HepG2 (cell line): ENCODE measurements at regions not wholly inside any gene's neighbourhood (a gene's known extent, or its start where the extent isn't known, plus 50 kb on each side); places are given as distances from the start of the nearest gene placed in this dataset.

Experiments used
- CEBPG ChIP-seq: IDR thresholded peaks from 2 replicates; pipeline ENCODE4 v1.6.1; 2016
- EP300 ChIP-seq, 3 experiments: sonication (generic) in 1 of 3; formaldehyde crosslinking in 1 of 3; IDR thresholded peaks; 2 replicates each; pipeline versions ENCODE4 v1.5.1 to v1.6.1; 2011 to 2020; ENCODE audit warnings: low read depth in 2 of 3, low read length in 2 of 3, borderline replicate concordance in 1 of 3, improper control_type of control experiment in 1 of 3, mild to moderate bottlenecking in 1 of 3, missing genetic modification reagents in 1 of 3, moderate library complexity in 1 of 3
- FOXA1 ChIP-seq, 2 experiments: fragments of 450-650 bp in 1 of 2; sonication (generic) in 1 of 2; formaldehyde crosslinking in 1 of 2; IDR thresholded peaks; 2 replicates each; pipeline versions ENCODE4 v1.4.0 to v1.6.1; 2016 to 2020; ENCODE audit warnings: missing genetic modification reagents in 1 of 2
- GZF1 ChIP-seq: sonication (generic); formaldehyde crosslinking; IDR thresholded peaks from 2 replicates; pipeline ENCODE4 v1.5.1; 2020; ENCODE audit warnings: mild to moderate bottlenecking, missing genetic modification reagents
- HDAC2 ChIP-seq: sonication (generic); formaldehyde crosslinking; IDR thresholded peaks from 2 replicates; pipeline ENCODE4 v1.4.0; 2020; ENCODE audit warnings: missing genetic modification reagents
- HMG20A ChIP-seq: IDR thresholded peaks from 2 replicates; pipeline ENCODE4 v1.6.1; 2016; ENCODE audit warnings: borderline replicate concordance
- HNF1B ChIP-seq: sonication (generic); formaldehyde crosslinking; IDR thresholded peaks from 2 replicates; pipeline ENCODE4 v1.5.1; 2020; ENCODE audit warnings: mild to moderate bottlenecking, moderate library complexity, missing genetic modification reagents
- HNF4A ChIP-seq: sonication (generic); formaldehyde crosslinking; IDR thresholded peaks from 2 replicates; pipeline ENCODE4 v1.4.0; 2020; ENCODE audit warnings: missing genetic modification reagents
- KAT2B ChIP-seq: fragments of 150-350 bp; IDR thresholded peaks from 2 replicates; pipeline ENCODE4 v1.6.1; 2014; ENCODE audit warnings: low read depth, low read length, borderline replicate concordance
- KLF6 ChIP-seq: IDR thresholded peaks from 2 replicates; pipeline ENCODE4 v1.8.0; 2016; ENCODE audit warnings: missing biosample characterization, missing genetic modification reagents
- MXD1 ChIP-seq: sonication (generic); formaldehyde crosslinking; IDR thresholded peaks from 2 replicates; pipeline ENCODE4 v1.4.0; 2020; ENCODE audit warnings: mild to moderate bottlenecking, missing genetic modification reagents
- PCBP2 ChIP-seq: fragments of 200-400 bp; formaldehyde crosslinking; optimal IDR thresholded peaks from 2 replicates; pipeline ENCODE3; 2018; ENCODE audit warnings: low read length, low read depth; ENCODE audit not compliant: poor library complexity, severe bottlenecking
- RFX1 ChIP-seq: fragments of 450-650 bp; IDR thresholded peaks from 2 replicates; pipeline ENCODE4 v1.6.1; 2017
- RXRB ChIP-seq: IDR thresholded peaks from 2 replicates; pipeline ENCODE4 v1.6.1; 2016; ENCODE audit warnings: borderline replicate concordance, missing genetic modification reagents, missing compliant biosample characterization
- SOX13 ChIP-seq, 3 experiments: fragments of 450-650 bp in 1 of 3; sonication (generic) in 1 of 3; formaldehyde crosslinking in 1 of 3; IDR thresholded peaks in 2 of 3; conservative IDR thresholded peaks in 1 of 3; 2 replicates each; pipeline versions ENCODE4 v1.5.0 to v1.6.1; 2016 to 2020; ENCODE audit warnings: antibody characterized with exemption in 1 of 3, mild to moderate bottlenecking in 1 of 3, missing compliant biosample characterization in 1 of 3, missing genetic modification reagents in 1 of 3, moderate library complexity in 1 of 3
- SOX5 ChIP-seq: IDR thresholded peaks from 2 replicates; pipeline ENCODE4 v1.6.1; 2016; ENCODE audit warnings: borderline replicate concordance
- ZBTB21 ChIP-seq: sonication (generic); formaldehyde crosslinking; IDR thresholded peaks from 2 replicates; pipeline ENCODE4 v1.4.0; 2020; ENCODE audit warnings: missing genetic modification reagents
- ZBTB7B ChIP-seq: sonication (generic); formaldehyde crosslinking; IDR thresholded peaks from 2 replicates; pipeline ENCODE4 v1.4.0; 2020; ENCODE audit warnings: missing genetic modification reagents
- ZHX2 ChIP-seq, 2 experiments: sonication (generic) in 1 of 2; formaldehyde crosslinking in 1 of 2; IDR thresholded peaks; 2 replicates each; pipeline versions ENCODE4 v1.6.1 to v1.9.0; 2014 to 2022; ENCODE audit warnings: antibody characterized with exemption in 1 of 2, borderline replicate concordance in 1 of 2, inconsistent platforms in 1 of 2, low read depth in 1 of 2, missing genetic modification reagents in 1 of 2
- ZMYM3 ChIP-seq: sonication (generic); formaldehyde crosslinking; IDR thresholded peaks from 2 replicates; pipeline ENCODE4 v1.5.1; 2020; ENCODE audit warnings: mild to moderate bottlenecking, missing genetic modification reagents
- ZNF44 ChIP-seq: sonication (generic); formaldehyde crosslinking; IDR thresholded peaks from 2 replicates; pipeline ENCODE4 v1.5.1; 2020; ENCODE audit warnings: mild to moderate bottlenecking, missing genetic modification reagents
- ZNF441 ChIP-seq: sonication (generic); formaldehyde crosslinking; IDR thresholded peaks from 2 replicates; pipeline ENCODE4 v1.7.0; 2021; ENCODE audit warnings: missing genetic modification reagents, borderline replicate concordance
- ZNF746 ChIP-seq: sonication (generic); formaldehyde crosslinking; IDR thresholded peaks from 2 replicates; pipeline ENCODE4 v1.8.0; 2022; ENCODE audit warnings: mild to moderate bottlenecking, missing genetic modification reagents

GRCh38 chr18:42338683-42339082 lies 383.6 kb downstream of the PIK3C3 start (continued):
- TF ChIP-seq KLF6 (CRISPR knock-in tag) = no peak
- TF ChIP-seq FOXA1 (IDR thresholded peaks at IDR 0.05) = no peak
- peak; percentile 56; the same call in 1 of the 2 replicates for TF ChIP-seq FOXA1 (CRISPR knock-in tag; IDR thresholded peaks at IDR 0.05)
- TF ChIP-seq HDAC2 = 0 out of 2 replicates have a peak, but pooled peaks have one; percentile 22
- TF ChIP-seq PCBP2 = no peak
- TF ChIP-seq ZBTB21 (CRISPR knock-in tag) = no peak
- TF ChIP-seq HMG20A (CRISPR knock-in tag) = peak; percentile 18; the same call in 1 of the 2 replicates
- TF ChIP-seq SOX5 (CRISPR knock-in tag) = peak; percentile 43; the same call in 1 of the 2 replicates
- peak; percentile 25; the same call in 1 of the 2 replicates for TF ChIP-seq RFX1
- TF ChIP-seq CEBPG (CRISPR knock-in tag) = 0 out of 2 replicates have a peak, but pooled peaks have one; percentile 38
- no peak for TF ChIP-seq ZNF44 (CRISPR knock-in tag)
- TF ChIP-seq HNF4A (CRISPR knock-in tag) = peak; percentile 49
- peak; percentile 47; the same call in 1 of the 2 replicates for TF ChIP-seq RXRB (CRISPR knock-in tag)
- TF ChIP-seq SOX13 (IDR thresholded peaks at IDR 0.05) = no peak
- TF ChIP-seq SOX13 (CRISPR knock-in tag; conservative IDR thresholded peaks at IDR 0.05 in 1 of 2, IDR thresholded peaks at IDR 0.05 in 1 of 2) = peak in 1 of 2 experiments; percentile 65; a peak in 1 of 4 replicates
- TF ChIP-seq ZBTB7B (CRISPR knock-in tag) = no peak
- no peak for TF ChIP-seq ZNF441 (CRISPR knock-in tag)
- no peak for TF ChIP-seq GZF1 (CRISPR knock-in tag)
- no peak for TF ChIP-seq ZHX2 (IDR thresholded peaks at IDR 0.05; ENCODE audit: low read depth)
- peak; percentile 61; the same call in 1 of the 2 replicates for TF ChIP-seq ZHX2 (CRISPR knock-in tag; IDR thresholded peaks at IDR 0.05; ENCODE audit: borderline replicate concordance)
- no peak for TF ChIP-seq KAT2B
- TF ChIP-seq EP300 (IDR thresholded peaks at IDR 0.05; ENCODE audit: low read depth in 2 of 2, low read length in 2 of 2) = peak in 1 of 2 experiments; percentile 74; a peak in 1 of 4 replicates
- no peak for TF ChIP-seq EP300 (CRISPR knock-in tag; IDR thresholded peaks at IDR 0.05; ENCODE audit: borderline replicate concordance)
- TF ChIP-seq ZNF746 (CRISPR knock-in tag) = no peak
- no peak for TF ChIP-seq MXD1
- no peak for TF ChIP-seq HNF1B (CRISPR knock-in tag)
- no peak for TF ChIP-seq ZMYM3
